ENCODE measurements at regions not wholly inside any gene's neighbourhood (a gene's known extent, or its start where the extent isn't known, plus 50 kb on each side); places are given as distances from the start of the nearest gene placed in this dataset.

- TF ChIP-seq CTCF (IDR thresholded peaks at IDR 0.05; ENCODE audit: insufficient read depth, low read depth, low read length, missing control alignments), result no peak
- no peak overlapping the region for H3K4me3 ChIP-seq (ENCODE audit: low read depth, low read length)
- DNase-seq (ENCODE audit: low read depth), result no peak
Measured at GRCh38 chr11:121814296-121814695, 301.7 kb downstream of the BLID start.

GRCh38 chr11:121810291-121810690, 305.7 kb downstream of the BLID start:
- DNase-seq (ENCODE audit: low read depth), result no peak
- H3K4me3 ChIP-seq (ENCODE audit: low read depth, low read length), result no peak overlapping the region
- no peak for TF ChIP-seq CTCF (IDR thresholded peaks at IDR 0.05; ENCODE audit: insufficient read depth, low read depth, low read length, missing control alignments)

- no peak for DNase-seq (ENCODE audit: low read depth)
- no peak overlapping the region for H3K4me3 ChIP-seq (ENCODE audit: low read depth, low read length)
- TF ChIP-seq CTCF (IDR thresholded peaks at IDR 0.05; ENCODE audit: insufficient read depth, low read depth, low read length, missing control alignments), result no peak
Measured at GRCh38 chr11:121808096-121808495, 307.9 kb downstream of the BLID start.

DNA sequence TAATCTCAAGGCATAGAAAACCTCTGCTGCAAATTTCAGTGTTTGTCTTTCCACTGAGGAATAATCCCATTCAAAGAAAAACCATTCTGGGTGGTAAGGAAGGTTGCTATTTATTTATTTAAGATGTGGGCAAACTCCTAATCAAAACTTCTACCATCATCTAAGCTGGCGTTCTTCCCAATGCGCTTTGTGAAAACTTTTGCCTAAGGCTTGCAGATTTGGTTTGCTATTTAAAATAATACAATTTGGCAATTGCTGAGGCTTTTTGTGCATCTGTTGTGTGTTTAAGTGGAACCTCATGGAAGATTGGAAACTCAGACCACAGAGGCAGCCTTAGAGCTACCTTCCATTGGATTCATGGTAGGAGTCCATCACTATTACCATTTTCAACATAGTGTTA, 309.0 kb downstream of the BLID start:
- no peak overlapping the region for H3K4me3 ChIP-seq (ENCODE audit: low read depth, low read length)
- no peak for TF ChIP-seq CTCF (IDR thresholded peaks at IDR 0.05; ENCODE audit: insufficient read depth, low read depth, low read length, missing control alignments)
- DNase-seq (ENCODE audit: low read depth), result no peak

- H3K4me3 ChIP-seq (ENCODE audit: low read depth, low read length), result no peak overlapping the region
- TF ChIP-seq CTCF (IDR thresholded peaks at IDR 0.05; ENCODE audit: insufficient read depth, low read depth, low read length, missing control alignments), result no peak
- no peak for DNase-seq (ENCODE audit: low read depth)
Measured at GRCh38 chr11:121802542-121802941, 313.5 kb downstream of the BLID start.

- no peak overlapping the region for H3K4me3 ChIP-seq (ENCODE audit: low read depth, low read length)
- no peak for DNase-seq (ENCODE audit: low read depth)
- TF ChIP-seq CTCF (IDR thresholded peaks at IDR 0.05; ENCODE audit: insufficient read depth, low read depth, low read length, missing control alignments), result no peak
Measured at GRCh38 chr11:121801781-121802180, 314.2 kb downstream of the BLID start.

DNA sequence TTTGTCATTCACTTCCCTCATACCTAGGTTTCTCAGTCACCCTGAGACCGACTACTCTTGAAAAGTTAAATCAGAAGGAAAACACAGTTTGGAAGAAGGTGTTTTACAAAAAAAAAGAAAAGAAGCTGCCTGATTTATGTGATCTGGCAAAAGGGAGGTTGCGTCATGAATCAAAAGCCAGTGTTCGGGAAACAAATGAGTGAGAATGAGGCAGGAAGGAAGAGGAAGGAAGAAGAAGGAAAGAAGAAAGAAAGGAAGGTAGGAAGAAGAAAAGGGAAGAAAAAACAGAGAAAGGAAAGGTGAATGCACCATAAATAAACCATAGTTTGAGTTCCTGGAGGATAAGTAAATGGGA, 314.6 kb downstream of the BLID start:
- DNase-seq (ENCODE audit: low read depth), result no peak
- TF ChIP-seq CTCF (IDR thresholded peaks at IDR 0.05; ENCODE audit: insufficient read depth, low read depth, low read length, missing control alignments), result no peak
- H3K4me3 ChIP-seq (ENCODE audit: low read depth, low read length), result no peak overlapping the region

All from GM12865 (cell line).